ENCODE measurements at regions not wholly inside any gene's neighbourhood (a gene's known extent, or its start where the extent isn't known, plus 50 kb on each side); places are given as distances from the start of the nearest gene placed in this dataset.

- TF ChIP-seq, protein P1, sequence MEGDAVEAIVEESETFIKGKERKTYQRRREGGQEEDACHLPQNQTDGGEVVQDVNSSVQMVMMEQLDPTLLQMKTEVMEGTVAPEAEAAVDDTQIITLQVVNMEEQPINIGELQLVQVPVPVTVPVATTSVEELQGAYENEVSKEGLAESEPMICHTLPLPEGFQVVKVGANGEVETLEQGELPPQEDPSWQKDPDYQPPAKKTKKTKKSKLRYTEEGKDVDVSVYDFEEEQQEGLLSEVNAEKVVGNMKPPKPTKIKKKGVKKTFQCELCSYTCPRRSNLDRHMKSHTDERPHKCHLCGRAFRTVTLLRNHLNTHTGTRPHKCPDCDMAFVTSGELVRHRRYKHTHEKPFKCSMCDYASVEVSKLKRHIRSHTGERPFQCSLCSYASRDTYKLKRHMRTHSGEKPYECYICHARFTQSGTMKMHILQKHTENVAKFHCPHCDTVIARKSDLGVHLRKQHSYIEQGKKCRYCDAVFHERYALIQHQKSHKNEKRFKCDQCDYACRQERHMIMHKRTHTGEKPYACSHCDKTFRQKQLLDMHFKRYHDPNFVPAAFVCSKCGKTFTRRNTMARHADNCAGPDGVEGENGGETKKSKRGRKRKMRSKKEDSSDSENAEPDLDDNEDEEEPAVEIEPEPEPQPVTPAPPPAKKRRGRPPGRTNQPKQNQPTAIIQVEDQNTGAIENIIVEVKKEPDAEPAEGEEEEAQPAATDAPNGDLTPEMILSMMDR (IDR thresholded peaks at IDR 0.05): no peak
- no peak for TF ChIP-seq POLR2A (IDR thresholded peaks at IDR 0.05)
These were observed 130.1 kb upstream of the TMEM170B start for GRCh38 chr6:11407414-11407813.

All from Peyer's patch (tissue), 4 donors.